GM23338 (cell line): ENCODE measurements at regions not wholly inside any gene's neighbourhood (a gene's known extent, or its start where the extent isn't known, plus 50 kb on each side); places are given as distances from the start of the nearest gene placed in this dataset.

ENCODE experiments used
- CTCF ChIP-seq, 2 experiments: fragments of 200-600 bp in 1 of 2; sonication (generic) in 1 of 2; conservative IDR thresholded peaks; 2 replicates each; pipeline versions ENCODE4 v1.5.1 to v1.6.1; 2016 to 2017; ENCODE audit warnings: antibody characterized with exemption in 2 of 2, low read depth in 2 of 2, mild to moderate bottlenecking in 2 of 2, moderate library complexity in 1 of 2
- ETS1 ChIP-seq: IDR thresholded peaks from 2 replicates; pipeline ENCODE4 v1.6.1; 2016; ENCODE audit warnings: antibody characterized with exemption
- EZH2 ChIP-seq: fragments of 200-600 bp; sonication (generic); IDR thresholded peaks from one replicate; pipeline ENCODE4 v1.8.0; 2017; ENCODE audit warnings: antibody characterized with exemption, mild to moderate bottlenecking, low read depth; ENCODE audit not compliant: unreplicated experiment
- EZH2phosphoT487 ChIP-seq: fragments of 200-600 bp; sonication (generic); IDR thresholded peaks from one replicate; pipeline ENCODE4 v1.8.1; 2018; ENCODE audit warnings: antibody characterized with exemption; ENCODE audit not compliant: unreplicated experiment
- JUNB ChIP-seq: IDR thresholded peaks from one replicate; pipeline ENCODE4 v1.6.1; 2016; ENCODE audit warnings: antibody characterized with exemption; ENCODE audit not compliant: unreplicated experiment
- POLR2AphosphoS5 ChIP-seq: IDR thresholded peaks from 2 replicates; pipeline ENCODE4 v1.6.1; 2016; ENCODE audit warnings: antibody characterized with exemption, low read depth

GRCh38 chrX:69018416-69019072, 146.7 kb downstream of the PJA1 start:
- TF ChIP-seq CTCF (conservative IDR thresholded peaks at IDR 0.05; ENCODE audit: low read depth in 2 of 2) (no peak), POLR2AphosphoS5 (no peak), JUNB (no peak), EZH2 (no peak), EZH2phosphoT487 (no peak), ETS1 (no peak)
